Erythroblast (primary cell): ENCODE measurements at regions not wholly inside any gene's neighbourhood (a gene's known extent, or its start where the extent isn't known, plus 50 kb on each side); places are given as distances from the start of the nearest gene placed in this dataset.
"Not testable (repeated sequence)": the region's sequence is repeated elsewhere in the genome, so short reads cannot be mapped to it uniquely, and the experiment has no call there.

Experiments used
- GATA1 ChIP-seq: IDR thresholded peaks from 2 replicates; pipeline ENCODE4 v1.6.1; 2011; ENCODE audit warnings: low read depth, mild to moderate bottlenecking, control low read depth, low read length, moderate library complexity
- POLR2A ChIP-seq: IDR thresholded peaks from 2 replicates; pipeline ENCODE4 v1.6.1; 2011; ENCODE audit warnings: mild to moderate bottlenecking, low read length

DNA sequence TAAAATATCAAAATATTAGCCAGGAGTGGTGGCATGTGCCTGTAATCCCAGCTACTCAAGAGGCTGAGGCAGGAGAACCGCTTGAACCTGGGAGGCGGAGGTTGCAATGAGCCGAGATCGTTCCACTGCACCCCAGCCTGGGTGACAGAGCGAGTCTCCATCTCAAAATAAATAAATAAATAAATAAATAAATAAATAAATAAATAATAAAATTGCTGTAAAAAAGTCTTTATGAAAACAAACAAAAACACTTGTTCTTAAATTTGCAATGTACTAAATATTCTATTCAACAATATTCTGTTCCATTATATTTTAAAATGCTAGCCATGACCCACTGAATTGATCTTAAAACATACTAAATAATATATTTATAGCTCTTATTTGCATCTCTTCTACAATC, 632.3 kb upstream of the RGS18 start:
- not testable (repeated sequence) for TF ChIP-seq POLR2A, GATA1
